Choroid plexus epithelial cell (primary cell): ENCODE measurements at regions not wholly inside any gene's neighbourhood (a gene's known extent, or its start where the extent isn't known, plus 50 kb on each side); places are given as distances from the start of the nearest gene placed in this dataset.

ENCODE experiments used
- DNase-seq: peaks from one replicate; pipeline ENCODE4 v3.0.0-alpha.2; 2010; ENCODE audit warnings: low read depth
- H3K4me3 ChIP-seq: 2 replicates; pipeline ENCODE4 v1.5.1; 2011; ENCODE audit warnings: low read depth, mild to moderate bottlenecking, control low read depth, low read length, moderate library complexity
- TF ChIP-seq, protein P1 (sequence below): conservative IDR thresholded peaks from 2 replicates; pipeline ENCODE4 v1.5.1; 2011; ENCODE audit warnings: low read depth, mild to moderate bottlenecking, control low read depth, inconsistent platforms, low read length, moderate library complexity

DNA sequence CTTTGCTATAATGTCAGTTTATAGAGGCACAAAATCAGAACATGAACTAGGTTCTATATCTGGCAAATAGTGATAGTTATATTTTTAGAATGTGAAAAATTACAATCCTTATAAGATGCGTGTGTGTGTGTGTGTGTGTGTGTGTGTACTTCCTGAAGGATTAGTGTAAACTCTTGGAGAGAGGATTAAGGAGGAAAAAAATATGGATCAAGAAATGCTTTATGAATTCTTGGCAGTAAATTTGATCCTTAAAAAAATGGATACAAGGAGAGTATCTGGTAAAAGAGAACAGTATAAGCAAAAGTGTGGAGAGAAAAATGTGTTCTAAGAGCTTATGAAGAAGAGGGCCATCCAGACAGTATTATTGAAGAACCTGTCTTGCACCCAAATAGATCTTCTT, 484.3 kb downstream of the ADRA2A start:
- no peak for DNase-seq
- no peak overlapping the region for H3K4me3 ChIP-seq
- TF ChIP-seq, protein P1, sequence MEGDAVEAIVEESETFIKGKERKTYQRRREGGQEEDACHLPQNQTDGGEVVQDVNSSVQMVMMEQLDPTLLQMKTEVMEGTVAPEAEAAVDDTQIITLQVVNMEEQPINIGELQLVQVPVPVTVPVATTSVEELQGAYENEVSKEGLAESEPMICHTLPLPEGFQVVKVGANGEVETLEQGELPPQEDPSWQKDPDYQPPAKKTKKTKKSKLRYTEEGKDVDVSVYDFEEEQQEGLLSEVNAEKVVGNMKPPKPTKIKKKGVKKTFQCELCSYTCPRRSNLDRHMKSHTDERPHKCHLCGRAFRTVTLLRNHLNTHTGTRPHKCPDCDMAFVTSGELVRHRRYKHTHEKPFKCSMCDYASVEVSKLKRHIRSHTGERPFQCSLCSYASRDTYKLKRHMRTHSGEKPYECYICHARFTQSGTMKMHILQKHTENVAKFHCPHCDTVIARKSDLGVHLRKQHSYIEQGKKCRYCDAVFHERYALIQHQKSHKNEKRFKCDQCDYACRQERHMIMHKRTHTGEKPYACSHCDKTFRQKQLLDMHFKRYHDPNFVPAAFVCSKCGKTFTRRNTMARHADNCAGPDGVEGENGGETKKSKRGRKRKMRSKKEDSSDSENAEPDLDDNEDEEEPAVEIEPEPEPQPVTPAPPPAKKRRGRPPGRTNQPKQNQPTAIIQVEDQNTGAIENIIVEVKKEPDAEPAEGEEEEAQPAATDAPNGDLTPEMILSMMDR: no peak

DNA sequence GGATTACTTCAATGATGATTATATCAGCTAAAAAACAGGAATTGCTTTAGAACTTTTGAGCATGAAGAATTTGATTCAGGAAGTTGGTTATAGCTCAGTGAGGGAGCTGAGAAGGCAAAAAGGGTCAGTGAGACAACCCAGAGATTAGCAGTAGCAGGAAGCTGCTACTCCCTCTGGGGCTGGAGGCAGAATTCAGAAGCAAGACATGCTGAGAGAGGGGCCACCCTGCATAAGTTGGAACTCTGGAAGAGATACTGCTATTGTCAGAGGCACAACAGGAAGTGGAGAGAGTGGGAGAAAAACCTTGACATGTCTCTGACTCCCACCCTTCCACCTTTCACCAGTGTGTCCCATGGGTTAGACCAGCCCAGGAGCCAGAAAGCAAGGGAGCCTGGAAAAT, 488.7 kb downstream of the ADRA2A start:
- TF ChIP-seq, protein P1: no peak
- no peak overlapping the region for H3K4me3 ChIP-seq
- no peak for DNase-seq

DNA sequence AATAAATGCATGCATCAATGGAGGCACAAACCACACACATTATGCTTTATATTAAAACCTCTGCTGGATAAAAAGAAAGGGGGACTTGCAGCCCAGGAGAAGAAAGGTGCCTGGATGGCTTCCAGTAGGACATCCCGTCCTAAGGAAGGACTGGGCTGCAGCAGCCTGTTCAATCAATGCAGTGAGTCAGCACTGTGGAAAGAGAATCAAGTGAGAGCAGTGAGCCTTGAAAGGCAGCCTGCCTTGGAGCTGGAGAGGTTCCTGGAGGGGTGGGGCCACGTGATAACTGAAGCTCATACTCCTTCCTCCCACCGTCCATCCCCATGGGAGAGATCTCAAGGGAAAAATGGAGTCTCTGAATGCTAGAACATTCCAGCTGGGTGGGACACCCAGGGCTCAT, 501.2 kb downstream of the ADRA2A start:
- TF ChIP-seq, protein P1: no peak
- DNase-seq: no peak
- H3K4me3 ChIP-seq: no peak overlapping the region

DNA sequence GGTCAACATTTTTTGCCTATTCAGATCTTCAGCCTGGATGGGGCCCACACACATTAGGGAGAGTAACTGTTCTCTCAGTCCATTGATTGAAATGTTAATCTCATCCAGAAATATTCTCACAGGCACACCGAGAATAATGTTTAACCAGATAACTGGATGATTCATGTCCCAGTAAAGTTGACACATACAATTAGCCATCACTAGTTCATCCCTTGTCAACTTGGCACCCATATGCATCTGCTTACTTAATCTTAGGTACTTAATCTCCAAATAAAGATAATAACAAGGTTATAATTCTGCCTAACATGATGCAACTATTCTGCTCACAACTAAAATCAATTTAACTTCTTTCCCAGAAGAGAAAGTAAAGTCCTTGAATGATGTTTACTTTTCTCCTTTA, 502.6 kb downstream of the ADRA2A start:
- TF ChIP-seq, protein P1: no peak
- no peak for DNase-seq
- H3K4me3 ChIP-seq: no peak overlapping the region

DNA sequence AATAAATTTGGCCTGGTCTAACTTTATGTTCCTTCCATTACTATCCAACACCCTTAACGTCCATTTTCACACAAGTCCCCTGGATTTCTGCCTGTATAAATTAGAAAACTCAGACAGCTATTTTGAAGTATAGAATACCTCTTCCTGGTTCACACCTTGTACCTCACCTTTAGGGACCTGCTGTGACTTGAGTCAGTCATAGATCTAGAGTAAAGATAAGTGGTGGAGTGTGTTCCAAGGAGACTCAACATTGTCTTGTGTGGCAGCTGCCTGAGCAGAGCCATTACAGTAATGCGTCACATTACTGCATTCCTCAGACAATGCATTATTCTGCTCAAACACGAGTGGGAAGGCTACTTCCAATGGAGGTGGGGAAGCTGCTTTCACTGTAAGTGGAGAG, 513.9 kb downstream of the ADRA2A start:
- H3K4me3 ChIP-seq: no peak overlapping the region
- TF ChIP-seq, protein P1: no peak
- no peak for DNase-seq

DNA sequence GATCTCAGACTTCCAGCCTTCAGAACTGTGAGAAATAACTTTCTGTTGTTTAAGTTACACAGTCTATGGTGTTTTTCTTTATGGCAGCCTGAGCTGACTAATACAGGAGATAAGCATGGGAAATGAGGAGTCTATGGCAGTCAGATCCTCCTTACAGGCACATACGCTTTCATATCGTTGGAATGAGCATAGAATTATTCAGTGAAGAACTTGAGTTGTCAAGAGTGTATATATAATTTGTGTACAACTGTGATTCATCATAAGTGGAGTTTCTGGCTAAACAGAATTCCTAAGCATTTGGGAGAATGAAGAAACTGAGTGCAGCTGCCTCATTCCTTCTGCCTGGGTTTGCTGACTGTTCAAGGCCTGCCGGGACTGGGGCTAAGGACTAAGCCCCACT, 516.7 kb downstream of the ADRA2A start:
- no peak for DNase-seq
- no peak overlapping the region for H3K4me3 ChIP-seq
- TF ChIP-seq, protein P1: no peak

DNA sequence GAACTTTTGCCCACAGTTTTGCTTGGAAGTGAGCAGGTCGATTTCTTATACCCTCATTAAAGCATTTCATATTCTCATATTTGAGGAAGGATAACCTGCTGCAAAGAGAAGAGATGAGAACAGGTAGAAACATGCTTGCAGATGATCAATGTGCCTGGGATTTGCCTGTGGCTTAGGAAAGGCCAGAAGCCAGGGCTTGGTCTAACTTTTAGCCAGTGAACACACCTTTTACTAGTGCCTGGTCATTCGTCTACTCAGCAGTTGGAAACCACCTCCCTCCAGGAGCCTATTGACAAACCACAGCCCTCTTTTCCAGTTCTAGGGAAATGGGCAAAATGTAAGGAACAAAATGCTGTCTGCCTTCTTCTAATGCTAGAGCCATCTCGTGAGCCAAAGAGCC, 518.3 kb downstream of the ADRA2A start:
- TF ChIP-seq, protein P1: no peak
- H3K4me3 ChIP-seq: no peak overlapping the region
- DNase-seq: no peak
